HFF-Myc (cell line): ENCODE measurements at regions not wholly inside any gene's neighbourhood (a gene's known extent, or its start where the extent isn't known, plus 50 kb on each side); places are given as distances from the start of the nearest gene placed in this dataset.
"Not testable (repeated sequence)": the region's sequence is repeated elsewhere in the genome, so short reads cannot be mapped to it uniquely, and the experiment has no call there.

Source experiments
- DNase-seq: peaks from one replicate; pipeline ENCODE4 v3.0.0-alpha.2; 2011; ENCODE audit warnings: low read depth; ENCODE audit errors: extremely low read depth
- H3K4me3 ChIP-seq: replicated peaks from 2 replicates; pipeline ENCODE4 v1.5.1; 2011; ENCODE audit warnings: low read depth, mild to moderate bottlenecking, control low read depth, low read length
- CTCF ChIP-seq: IDR thresholded peaks from 2 replicates; pipeline ENCODE4 v1.5.1; 2012; ENCODE audit warnings: mild to moderate bottlenecking, low read depth, low read length, control low read depth; ENCODE audit errors: missing control alignments

- no peak for DNase-seq
- no peak overlapping the region for H3K4me3 ChIP-seq
- no peak for TF ChIP-seq CTCF
These were observed 270.1 kb downstream of the EIPR1 start for GRCh38 chr2:3107567-3107966.

- H3K4me3 ChIP-seq: no peak overlapping the region
- no peak for DNase-seq
- TF ChIP-seq CTCF: no peak
These were observed 271.6 kb downstream of the EIPR1 start for GRCh38 chr2:3105814-3106569.

GRCh38 chr2:3104958-3105813 is 272.4 kb downstream of the EIPR1 start:
- not testable (repeated sequence) for H3K4me3 ChIP-seq
- DNase-seq: peak; percentile 9

GRCh38 chr2:3104261-3104660 is 273.4 kb downstream of the EIPR1 start:
- TF ChIP-seq CTCF: no peak
- DNase-seq: no peak
- H3K4me3 ChIP-seq: no peak overlapping the region

- DNase-seq: no peak
- no peak overlapping the region for H3K4me3 ChIP-seq
- no peak for TF ChIP-seq CTCF
These were observed 274.6 kb downstream of the EIPR1 start for GRCh38 chr2:3102922-3103569.

- TF ChIP-seq CTCF: no peak
- no peak overlapping the region for H3K4me3 ChIP-seq
- no peak for DNase-seq
These were observed 275.3 kb downstream of the EIPR1 start for GRCh38 chr2:3102081-3102921.
